HUES48 (cell line): ENCODE measurements at regions not wholly inside any gene's neighbourhood (a gene's known extent, or its start where the extent isn't known, plus 50 kb on each side); places are given as distances from the start of the nearest gene placed in this dataset.

ENCODE experiments used
- H3K27ac ChIP-seq: one replicate; pipeline ENCODE4 v1.7.0; 2013; ENCODE audit warnings: low read depth, low read length, inconsistent platforms
- H3K27me3 ChIP-seq: 2 replicates; pipeline ENCODE4 v1.6.1; 2013; ENCODE audit warnings: mild to moderate bottlenecking, low read length; ENCODE audit not compliant: control insufficient read depth, insufficient read depth
- H3K36me3 ChIP-seq: 2 replicates; pipeline ENCODE4 v1.6.1; 2013; ENCODE audit warnings: low read length; ENCODE audit not compliant: control insufficient read depth, insufficient read depth
- H3K4me1 ChIP-seq: 2 replicates; pipeline ENCODE4 v1.6.1; 2013; ENCODE audit warnings: mild to moderate bottlenecking, low read length; ENCODE audit not compliant: control insufficient read depth, insufficient read depth
- H3K4me3 ChIP-seq: 2 replicates; pipeline ENCODE4 v1.5.1; 2013; ENCODE audit warnings: mild to moderate bottlenecking, low read depth, low read length
- H3K9ac ChIP-seq: 2 replicates; pipeline ENCODE4 v1.6.1; 2013; ENCODE audit warnings: mild to moderate bottlenecking, low read depth, low read length, moderate library complexity
- H3K9me3 ChIP-seq: 2 replicates; pipeline ENCODE4 v1.6.1; 2013; ENCODE audit warnings: low read length; ENCODE audit not compliant: control insufficient read depth, insufficient read depth

DNA sequence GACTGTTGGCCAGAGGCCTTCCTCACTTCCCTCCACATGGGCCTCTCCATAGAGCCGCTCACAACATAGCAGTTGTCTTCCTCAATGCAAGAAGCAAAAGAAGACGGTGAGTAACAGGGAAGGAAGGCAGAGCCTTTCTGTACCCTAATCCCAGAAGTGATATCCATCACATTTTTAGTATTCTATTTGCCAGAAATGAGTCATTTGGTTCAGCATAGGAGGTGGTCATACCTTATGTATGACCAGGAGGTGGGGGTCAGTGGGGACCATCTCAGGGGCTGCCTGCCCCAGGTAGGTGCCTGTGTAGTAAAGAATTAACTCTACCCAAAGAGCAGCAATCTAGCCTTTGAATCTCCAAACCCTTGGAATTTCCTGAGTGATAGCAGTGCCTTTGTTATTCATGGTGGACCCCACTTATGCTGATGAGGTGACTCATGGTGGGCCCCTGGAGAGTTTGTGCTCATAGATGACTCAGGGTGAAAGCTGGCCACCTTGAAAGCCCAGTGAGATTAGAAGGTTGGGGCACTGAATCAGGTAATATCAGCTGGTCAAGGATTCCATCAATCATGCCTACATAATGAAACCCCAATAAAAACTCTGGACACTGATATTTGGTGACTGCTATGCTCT is 323.9 kb upstream of the IGF1R start:
- no peaks in the 10 kb centered on the region for H3K27me3 ChIP-seq
- H3K27ac ChIP-seq: peak overlapping the region; percentile 75
- no peak overlapping the region for H3K4me3 ChIP-seq
- peaks cover 20% of the 10 kb centered on the region for H3K9me3 ChIP-seq
- H3K36me3 ChIP-seq: no peaks in the 10 kb centered on the region
- H3K4me1 ChIP-seq: no peaks in the 10 kb centered on the region
- H3K9ac ChIP-seq: no peak overlapping the region

DNA sequence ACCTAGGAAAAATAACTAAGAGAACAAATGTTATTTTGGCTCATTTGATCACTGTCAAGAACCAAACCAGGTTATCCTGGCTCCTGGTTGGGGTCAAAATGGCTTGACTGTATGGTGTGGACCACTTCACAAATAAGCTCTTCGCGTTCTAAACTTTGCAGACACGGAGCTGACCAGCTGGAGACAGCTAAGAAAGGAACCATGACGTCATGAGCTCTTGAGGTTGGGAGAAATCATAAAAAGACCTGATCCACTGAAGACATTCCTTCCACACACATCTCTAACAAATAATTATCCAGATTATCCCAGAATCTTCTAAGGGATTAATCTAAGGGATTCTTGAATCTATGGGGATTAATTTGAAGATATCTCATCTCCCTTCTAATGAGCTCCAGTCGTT is 321.5 kb upstream of the IGF1R start:
- Histone ChIP-seq H3K9ac (no peak overlapping the region), H3K27ac (no peak overlapping the region), H3K9me3 (peaks cover 19% of the 10 kb centered on the region), H3K36me3 (no peaks in the 10 kb centered on the region), H3K27me3 (no peaks in the 10 kb centered on the region), H3K4me3 (no peak overlapping the region), H3K4me1 (no peaks in the 10 kb centered on the region)

DNA sequence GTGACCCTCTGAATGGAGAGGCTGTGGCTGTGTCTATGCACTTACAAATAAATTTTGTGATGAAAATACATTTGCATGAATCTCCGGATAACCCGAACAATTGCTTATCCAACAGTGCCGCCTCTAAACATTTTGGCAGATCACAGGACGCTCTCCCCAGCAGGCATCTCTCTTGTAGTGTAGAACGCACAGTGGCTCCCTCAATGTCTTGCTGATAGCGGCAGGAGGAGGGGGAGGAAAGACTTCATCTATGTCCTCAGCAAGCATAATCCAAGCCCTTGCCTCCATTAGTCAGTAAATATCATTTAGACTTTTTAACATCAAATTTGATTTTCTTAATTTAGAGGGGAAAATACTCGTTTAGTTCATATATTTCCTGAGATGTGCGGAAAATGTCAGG is 318.1 kb upstream of the IGF1R start:
- no peaks in the 10 kb centered on the region for H3K4me1 ChIP-seq
- no peak overlapping the region for H3K27ac ChIP-seq
- H3K4me3 ChIP-seq: no peak overlapping the region
- no peak overlapping the region for H3K9ac ChIP-seq
- peaks cover 7% of the 10 kb centered on the region for H3K9me3 ChIP-seq
- no peaks in the 10 kb centered on the region for H3K27me3 ChIP-seq
- H3K36me3 ChIP-seq: no peaks in the 10 kb centered on the region

DNA sequence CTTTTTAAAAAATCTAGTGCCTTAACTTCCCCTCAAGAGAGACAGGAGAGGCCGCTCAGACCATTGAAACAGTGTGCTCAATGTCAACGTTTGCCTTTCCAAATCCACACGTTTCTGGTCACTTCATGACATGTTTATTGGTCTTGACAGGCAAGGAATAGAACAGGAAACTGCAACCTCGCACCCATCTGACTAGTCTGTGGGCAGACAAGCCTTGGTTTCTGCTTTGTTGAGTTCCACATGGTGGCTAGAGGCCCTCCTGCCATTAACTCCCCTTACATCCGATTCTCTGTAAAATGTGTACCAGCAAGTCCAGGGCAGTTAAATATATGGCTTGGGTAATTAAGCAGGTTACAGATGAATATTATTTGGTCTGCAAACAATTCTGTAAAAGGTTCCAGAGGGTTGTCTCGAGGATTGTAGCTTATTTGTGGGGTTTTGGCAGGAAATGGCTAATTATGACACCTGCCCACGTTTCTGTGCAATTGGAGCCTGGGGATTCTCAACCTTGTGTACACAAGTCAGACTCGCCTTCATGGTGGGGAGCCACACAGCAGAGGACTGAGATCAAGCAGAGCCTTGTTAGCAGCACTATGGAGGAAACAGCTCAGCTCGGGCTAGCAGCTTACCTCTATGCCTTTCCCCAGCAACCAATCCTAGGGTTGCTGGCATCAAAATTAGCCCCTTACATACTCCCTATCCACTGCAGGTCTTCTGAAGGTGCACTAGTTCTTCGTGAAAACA is 317.5 kb upstream of the IGF1R start:
- Histone ChIP-seq H3K4me1 (no peaks in the 10 kb centered on the region), H3K27me3 (no peaks in the 10 kb centered on the region), H3K9ac (no peak overlapping the region), H3K9me3 (peaks cover 2% of the 10 kb centered on the region; the same call in 1 of the 2 replicates), H3K36me3 (no peaks in the 10 kb centered on the region), H3K4me3 (no peak overlapping the region), H3K27ac (no peak overlapping the region)

DNA sequence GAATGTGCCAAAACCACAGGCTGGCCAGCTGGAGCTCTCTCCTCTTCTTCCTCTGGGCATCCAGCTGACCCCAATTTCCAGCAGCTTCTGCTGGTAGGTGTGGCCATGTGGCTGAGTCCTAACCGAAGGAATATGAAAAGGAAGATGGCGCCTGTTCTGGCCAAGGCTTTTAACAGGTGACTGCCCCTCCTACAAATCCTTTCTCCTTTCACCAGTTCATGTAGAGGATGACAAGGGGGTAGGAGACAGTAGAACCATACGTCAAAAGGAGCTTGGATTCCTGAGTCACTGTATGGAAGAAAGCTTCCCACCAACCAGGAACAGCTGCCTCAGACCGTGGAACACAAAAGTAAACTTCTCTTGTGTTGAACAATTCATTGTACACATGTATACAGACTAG is 316.7 kb upstream of the IGF1R start:
- Histone ChIP-seq H3K4me1 (no peaks in the 10 kb centered on the region), H3K9ac (no peak overlapping the region), H3K27ac (no peak overlapping the region), H3K4me3 (no peak overlapping the region), H3K27me3 (no peaks in the 10 kb centered on the region), H3K9me3 (no peaks in the 10 kb centered on the region), H3K36me3 (no peaks in the 10 kb centered on the region)

DNA sequence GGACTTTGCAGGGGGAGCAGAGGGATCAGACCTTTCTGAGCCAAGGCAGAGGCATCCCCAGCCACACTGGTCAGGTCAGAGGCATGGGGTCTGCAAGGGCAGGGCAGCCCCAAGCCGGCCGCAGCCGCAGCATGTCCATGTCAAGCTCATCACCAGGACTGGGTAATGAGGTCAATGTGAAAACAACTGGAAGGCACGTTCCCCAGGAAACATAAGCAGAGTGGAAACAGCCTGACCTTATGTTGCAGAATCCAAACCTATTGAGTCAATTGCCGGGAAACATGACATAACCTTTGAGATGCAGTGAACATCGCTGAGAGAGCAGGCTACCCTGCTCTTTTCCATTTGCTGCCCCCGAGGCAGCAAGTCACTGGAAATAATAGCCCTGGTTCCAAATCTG is 315.1 kb upstream of the IGF1R start:
- Histone ChIP-seq H3K4me1 (no peaks in the 10 kb centered on the region), H3K27me3 (no peaks in the 10 kb centered on the region), H3K36me3 (no peaks in the 10 kb centered on the region), H3K9ac (no peak overlapping the region), H3K9me3 (no peaks in the 10 kb centered on the region), H3K27ac (no peak overlapping the region), H3K4me3 (no peak overlapping the region)

DNA sequence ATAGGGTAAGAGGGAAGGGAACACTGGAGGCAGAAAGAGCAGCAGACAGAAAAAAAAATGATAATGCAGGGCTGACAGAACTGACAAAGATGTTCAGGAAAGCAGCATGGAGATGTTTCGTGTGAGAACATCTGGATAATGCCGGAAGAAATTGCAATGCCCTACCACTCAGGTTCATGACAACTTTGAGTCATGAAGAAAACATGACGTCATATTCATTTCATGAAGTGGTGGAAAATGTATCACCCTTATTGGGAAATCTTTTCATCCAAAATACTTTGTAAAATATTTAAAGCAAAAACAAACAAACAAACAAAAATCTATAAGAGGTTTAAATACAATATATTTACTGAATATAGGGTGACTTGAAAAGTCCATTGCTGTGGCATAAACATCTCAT is 305.4 kb upstream of the IGF1R start:
- Histone ChIP-seq H3K27ac (no peak overlapping the region), H3K9ac (no peak overlapping the region), H3K4me1 (no peaks in the 10 kb centered on the region), H3K9me3 (no peaks in the 10 kb centered on the region), H3K36me3 (no peaks in the 10 kb centered on the region), H3K27me3 (no peaks in the 10 kb centered on the region), H3K4me3 (no peak overlapping the region)

DNA sequence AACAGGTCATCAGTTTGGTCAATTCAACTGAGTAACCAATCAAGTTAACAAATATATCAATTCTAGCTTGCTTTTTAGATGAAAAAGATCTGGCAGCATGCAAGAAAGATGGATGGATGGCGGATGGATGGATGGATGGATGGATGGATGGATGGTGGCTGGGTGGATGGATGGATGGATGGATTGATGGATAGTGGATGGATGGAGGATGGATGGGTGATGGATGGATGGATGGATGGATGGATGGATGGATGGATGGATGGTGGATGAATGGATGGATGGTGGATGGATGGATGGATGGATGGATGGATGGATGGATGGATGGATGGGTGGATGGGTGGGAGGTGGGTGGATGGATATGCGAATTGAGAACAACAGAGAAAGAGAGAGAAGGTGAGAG is 303.7 kb upstream of the IGF1R start:
- no peak overlapping the region for H3K4me3 ChIP-seq
- no peak overlapping the region for H3K27ac ChIP-seq
- H3K36me3 ChIP-seq: no peaks in the 10 kb centered on the region
- no peak overlapping the region for H3K9ac ChIP-seq
- H3K4me1 ChIP-seq: no peaks in the 10 kb centered on the region
- no peaks in the 10 kb centered on the region for H3K9me3 ChIP-seq
- no peaks in the 10 kb centered on the region for H3K27me3 ChIP-seq

DNA sequence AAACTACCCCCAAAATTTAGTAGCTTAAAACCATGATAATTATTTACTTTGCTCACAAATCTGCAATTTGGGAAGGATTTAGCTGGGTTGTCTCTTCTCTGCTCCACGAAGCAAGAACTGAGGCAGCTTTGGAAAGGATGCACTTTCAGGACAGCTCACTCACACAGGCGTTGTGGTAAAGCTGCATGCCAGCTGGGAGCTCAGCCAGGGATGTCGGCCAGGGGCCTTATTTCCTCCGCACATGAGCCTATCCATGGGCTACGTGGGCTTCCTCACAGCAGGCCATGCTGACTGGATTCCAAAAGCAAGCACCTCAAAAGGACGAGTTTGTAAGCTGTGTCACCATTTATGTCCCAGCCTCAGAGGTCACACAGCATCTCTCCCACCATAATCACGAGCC is 301.3 kb upstream of the IGF1R start:
- Histone ChIP-seq H3K27ac (no peak overlapping the region), H3K36me3 (no peaks in the 10 kb centered on the region), H3K4me1 (no peaks in the 10 kb centered on the region), H3K4me3 (no peak overlapping the region), H3K9ac (no peak overlapping the region), H3K27me3 (no peaks in the 10 kb centered on the region), H3K9me3 (no peaks in the 10 kb centered on the region)

DNA sequence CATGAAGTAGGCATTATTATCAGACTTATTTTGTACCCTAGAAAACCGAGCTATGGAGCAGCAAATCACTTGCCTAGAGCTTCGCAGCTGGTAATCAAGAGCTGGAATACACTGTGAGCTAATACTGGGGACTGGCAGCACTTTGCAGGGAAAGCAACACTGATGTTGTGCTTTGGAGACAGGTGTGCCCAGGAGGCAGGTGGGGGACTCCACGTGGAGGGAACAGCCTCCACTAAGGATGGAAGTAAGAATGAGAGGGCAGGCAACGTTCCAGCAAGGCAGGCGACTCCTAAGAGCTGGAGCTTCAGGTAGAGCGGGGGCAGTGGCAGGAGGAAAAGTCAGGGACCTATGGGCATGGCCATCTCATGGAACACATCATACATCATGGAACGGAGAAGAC is 300.5 kb upstream of the IGF1R start:
- Histone ChIP-seq H3K9me3 (no peaks in the 10 kb centered on the region), H3K4me3 (no peak overlapping the region), H3K9ac (no peak overlapping the region), H3K27me3 (no peaks in the 10 kb centered on the region), H3K27ac (no peak overlapping the region), H3K36me3 (no peaks in the 10 kb centered on the region), H3K4me1 (no peaks in the 10 kb centered on the region)

DNA sequence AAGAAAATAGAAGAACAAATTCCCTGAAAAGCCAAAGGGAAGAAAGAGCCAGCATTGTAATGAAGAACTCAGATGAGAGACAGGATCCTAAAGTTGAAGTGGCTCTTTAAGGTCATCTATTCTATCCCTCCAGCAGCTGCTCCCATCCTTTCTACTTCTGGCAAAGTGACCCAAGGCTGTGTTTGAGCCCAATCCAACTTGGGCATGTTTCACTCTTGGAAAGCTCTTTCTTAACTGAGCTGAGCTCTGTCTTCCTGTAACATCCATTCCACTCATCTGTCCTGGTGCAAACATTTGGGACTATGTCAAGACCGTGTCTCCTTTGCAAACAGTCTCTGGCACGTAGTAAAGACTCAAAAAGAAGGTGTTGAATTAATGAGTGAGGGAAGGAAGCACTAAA is 298.1 kb upstream of the IGF1R start:
- no peaks in the 10 kb centered on the region for H3K36me3 ChIP-seq
- H3K27me3 ChIP-seq: no peaks in the 10 kb centered on the region
- H3K4me3 ChIP-seq: no peak overlapping the region
- no peaks in the 10 kb centered on the region for H3K9me3 ChIP-seq
- H3K27ac ChIP-seq: no peak overlapping the region
- H3K9ac ChIP-seq: no peak overlapping the region
- no peaks in the 10 kb centered on the region for H3K4me1 ChIP-seq
